Osteoblast (primary cell): ENCODE measurements at regions not wholly inside any gene's neighbourhood (a gene's known extent, or its start where the extent isn't known, plus 50 kb on each side); places are given as distances from the start of the nearest gene placed in this dataset.

ENCODE experiments used
- DNase-seq: peaks from one replicate; pipeline ENCODE4 v3.0.0; 2011; ENCODE audit warnings: low spot score, mixed read lengths; ENCODE audit not compliant: insufficient read length; ENCODE audit errors: missing footprints
- H2AFZ ChIP-seq: 2 replicates; pipeline ENCODE4 v1.6.0; 2011; ENCODE audit warnings: mild to moderate bottlenecking, low read length
- H3K27ac ChIP-seq: 2 replicates; pipeline ENCODE4 v1.5.1; 2011; ENCODE audit warnings: mild to moderate bottlenecking, low read depth, low read length, moderate library complexity
- H3K27me3 ChIP-seq: 2 replicates; pipeline ENCODE4 v1.6.0; 2012; ENCODE audit warnings: mild to moderate bottlenecking, control low read depth, inconsistent platforms, low read length, moderate library complexity; ENCODE audit not compliant: insufficient read depth
- H3K36me3 ChIP-seq: 2 replicates; pipeline ENCODE4 v1.5.1; 2011; ENCODE audit warnings: mild to moderate bottlenecking, low read length, control low read depth, moderate library complexity; ENCODE audit not compliant: insufficient read depth
- H3K4me1 ChIP-seq: 2 replicates; pipeline ENCODE4 v1.5.1; 2011; ENCODE audit warnings: mild to moderate bottlenecking, low read length, control low read depth, moderate library complexity; ENCODE audit not compliant: insufficient read depth
- H3K4me2 ChIP-seq: 2 replicates; pipeline ENCODE4 v1.6.0; 2011; ENCODE audit warnings: mild to moderate bottlenecking, low read length; ENCODE audit not compliant: insufficient read depth
- H3K4me3 ChIP-seq: fragments of 200-600 bp; sonication (generic); 3 replicates; pipeline ENCODE4 v1.5.1; 2012; ENCODE audit warnings: mild to moderate bottlenecking, low read length, inconsistent platforms; ENCODE audit not compliant: insufficient read depth
- H3K79me2 ChIP-seq: 2 replicates; pipeline ENCODE4 v1.6.0; 2012; ENCODE audit warnings: mild to moderate bottlenecking, low read length, control low read depth, inconsistent platforms; ENCODE audit not compliant: insufficient read depth
- H3K9me3 ChIP-seq: 2 replicates; pipeline ENCODE4 v1.5.1; 2011; ENCODE audit warnings: low read depth, low read length, control low read depth
- H4K20me1 ChIP-seq: 2 replicates; pipeline ENCODE4 v1.6.0; 2012; ENCODE audit warnings: mild to moderate bottlenecking, low read length, control low read depth; ENCODE audit not compliant: insufficient read depth
- TF ChIP-seq, protein P1 (sequence below): IDR thresholded peaks from 2 replicates; pipeline ENCODE4 v1.5.1; 2011; ENCODE audit warnings: mild to moderate bottlenecking, low read depth, low read length, moderate library complexity; ENCODE audit errors: extremely low read depth

- Histone ChIP-seq H3K27me3 (no peaks in the 10 kb centered on the region), H3K4me3 (no peak overlapping the region), H3K79me2 (no peaks in the 10 kb centered on the region), H4K20me1 (no peaks in the 10 kb centered on the region), H3K27ac (no peak overlapping the region), H3K4me1 (no peaks in the 10 kb centered on the region), H3K4me2 (no peak overlapping the region), H3K36me3 (no peaks in the 10 kb centered on the region), H3K9me3 (no peaks in the 10 kb centered on the region), H2AFZ (no peak overlapping the region)
- DNase-seq, result no peak
- TF ChIP-seq, protein P1, sequence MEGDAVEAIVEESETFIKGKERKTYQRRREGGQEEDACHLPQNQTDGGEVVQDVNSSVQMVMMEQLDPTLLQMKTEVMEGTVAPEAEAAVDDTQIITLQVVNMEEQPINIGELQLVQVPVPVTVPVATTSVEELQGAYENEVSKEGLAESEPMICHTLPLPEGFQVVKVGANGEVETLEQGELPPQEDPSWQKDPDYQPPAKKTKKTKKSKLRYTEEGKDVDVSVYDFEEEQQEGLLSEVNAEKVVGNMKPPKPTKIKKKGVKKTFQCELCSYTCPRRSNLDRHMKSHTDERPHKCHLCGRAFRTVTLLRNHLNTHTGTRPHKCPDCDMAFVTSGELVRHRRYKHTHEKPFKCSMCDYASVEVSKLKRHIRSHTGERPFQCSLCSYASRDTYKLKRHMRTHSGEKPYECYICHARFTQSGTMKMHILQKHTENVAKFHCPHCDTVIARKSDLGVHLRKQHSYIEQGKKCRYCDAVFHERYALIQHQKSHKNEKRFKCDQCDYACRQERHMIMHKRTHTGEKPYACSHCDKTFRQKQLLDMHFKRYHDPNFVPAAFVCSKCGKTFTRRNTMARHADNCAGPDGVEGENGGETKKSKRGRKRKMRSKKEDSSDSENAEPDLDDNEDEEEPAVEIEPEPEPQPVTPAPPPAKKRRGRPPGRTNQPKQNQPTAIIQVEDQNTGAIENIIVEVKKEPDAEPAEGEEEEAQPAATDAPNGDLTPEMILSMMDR, result no peak
Observed at GRCh38 chrX:21174439-21174838, 199.8 kb upstream of the CNKSR2 start.

DNA sequence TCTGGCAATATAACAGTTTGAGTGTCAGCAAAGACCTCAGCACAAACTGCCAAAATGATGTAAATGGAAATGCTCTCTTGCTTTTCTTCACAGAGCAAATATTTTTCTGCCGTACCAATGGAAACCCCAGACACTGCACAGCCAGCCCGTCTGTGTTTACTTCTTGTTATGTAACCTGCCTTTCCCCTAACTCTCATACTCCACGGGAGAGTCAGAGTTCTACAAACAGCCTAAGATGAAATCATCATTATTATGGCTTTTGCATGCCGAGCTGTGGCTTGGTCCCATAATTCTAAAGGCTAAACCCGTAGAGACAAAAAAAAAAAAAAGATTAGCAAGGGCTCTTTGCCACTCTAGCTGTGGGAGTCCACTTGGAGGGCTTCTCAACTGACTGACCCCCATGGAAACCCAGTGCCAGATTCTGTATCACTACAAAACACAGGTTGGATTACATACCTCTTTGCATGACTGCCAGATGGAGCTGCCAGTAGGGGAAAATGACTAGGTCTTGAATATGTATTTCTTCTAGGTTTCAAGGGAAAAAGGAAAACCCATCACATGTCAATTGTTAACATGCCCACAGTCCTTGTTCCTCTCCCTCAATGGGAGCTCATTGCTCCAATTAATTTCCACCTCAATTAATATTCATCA is 197.2 kb upstream of the CNKSR2 start:
- no peak overlapping the region for H2AFZ ChIP-seq
- TF ChIP-seq, protein P1, result no peak
- no peak overlapping the region for H3K27ac ChIP-seq
- H3K4me3 ChIP-seq, result no peak overlapping the region
- H3K36me3 ChIP-seq, result no peaks in the 10 kb centered on the region
- no peaks in the 10 kb centered on the region for H3K27me3 ChIP-seq
- no peaks in the 10 kb centered on the region for H3K9me3 ChIP-seq
- H3K4me1 ChIP-seq, result no peaks in the 10 kb centered on the region
- H3K79me2 ChIP-seq, result no peaks in the 10 kb centered on the region
- H3K4me2 ChIP-seq, result peak overlapping the region; percentile 14
- DNase-seq, result no peak
- no peaks in the 10 kb centered on the region for H4K20me1 ChIP-seq

DNA sequence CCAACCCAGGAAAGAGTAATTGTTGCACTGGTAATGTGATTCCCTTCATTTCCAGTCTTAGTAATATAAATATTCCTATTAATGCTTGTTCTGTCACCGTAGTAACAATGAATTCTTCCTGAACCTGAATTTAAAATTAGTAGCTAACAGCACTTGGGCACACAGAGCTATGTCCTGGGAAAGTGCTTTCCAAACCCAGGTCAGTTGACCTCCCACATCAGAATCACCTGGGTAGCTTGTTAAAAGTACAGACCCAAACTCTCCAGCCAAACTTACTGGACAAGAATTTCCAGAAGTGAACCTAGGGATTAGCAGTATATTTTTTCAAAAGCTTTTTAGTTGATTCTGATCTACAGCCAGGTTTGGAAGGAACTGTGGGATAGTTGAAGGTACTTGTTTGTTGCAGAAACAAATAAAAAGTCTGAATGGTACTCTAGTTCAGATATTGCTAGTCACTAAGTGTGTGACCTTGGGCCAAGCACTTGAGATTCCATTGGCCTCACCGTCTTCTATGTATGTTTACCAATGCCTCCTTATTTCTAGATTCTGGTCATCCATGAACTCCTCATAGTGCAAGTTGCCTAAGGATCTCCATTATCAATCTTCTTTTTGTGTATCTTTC is 192.9 kb upstream of the CNKSR2 start:
- H3K9me3 ChIP-seq, result no peaks in the 10 kb centered on the region
- no peak overlapping the region for H3K4me3 ChIP-seq
- H2AFZ ChIP-seq, result no peak overlapping the region
- H3K4me1 ChIP-seq, result no peaks in the 10 kb centered on the region
- H3K36me3 ChIP-seq, result no peaks in the 10 kb centered on the region
- no peak overlapping the region for H3K27ac ChIP-seq
- no peak for DNase-seq
- no peaks in the 10 kb centered on the region for H3K79me2 ChIP-seq
- H4K20me1 ChIP-seq, result no peaks in the 10 kb centered on the region
- TF ChIP-seq, protein P1, result no peak
- H3K27me3 ChIP-seq, result no peaks in the 10 kb centered on the region
- H3K4me2 ChIP-seq, result no peak overlapping the region

GRCh38 chrX:21193196-21193595 is 181.0 kb upstream of the CNKSR2 start:
- Histone ChIP-seq H3K4me3 (no peak overlapping the region), H3K27me3 (no peaks in the 10 kb centered on the region)

More at GRCh38 chrX:21193196-21193595, 181.0 kb upstream of the CNKSR2 start:
- Histone ChIP-seq H3K9me3 (no peaks in the 10 kb centered on the region), H4K20me1 (no peaks in the 10 kb centered on the region), H3K79me2 (no peaks in the 10 kb centered on the region), H3K27ac (no peak overlapping the region), H2AFZ (no peak overlapping the region), H3K36me3 (no peaks in the 10 kb centered on the region), H3K4me1 (no peaks in the 10 kb centered on the region), H3K4me2 (no peak overlapping the region)
- TF ChIP-seq, protein P1, result no peak
- no peak for DNase-seq
